Superior temporal gyrus (tissue), 1 donor: ENCODE measurements at regions not wholly inside any gene's neighbourhood (a gene's known extent, or its start where the extent isn't known, plus 50 kb on each side); places are given as distances from the start of the nearest gene placed in this dataset.
A peak's percentile ranks its signal among the peaks of the same experiment; 100 is the strongest.

Source experiments
- DNase-seq: peaks from one replicate; pipeline ENCODE4 v3.0.0-alpha.2; 2016; ENCODE audit errors: extremely low spot score

- no peak for DNase-seq
Measured at GRCh38 chr3:176714034-176714433, 483.2 kb downstream of the TBL1XR1 start.

DNA sequence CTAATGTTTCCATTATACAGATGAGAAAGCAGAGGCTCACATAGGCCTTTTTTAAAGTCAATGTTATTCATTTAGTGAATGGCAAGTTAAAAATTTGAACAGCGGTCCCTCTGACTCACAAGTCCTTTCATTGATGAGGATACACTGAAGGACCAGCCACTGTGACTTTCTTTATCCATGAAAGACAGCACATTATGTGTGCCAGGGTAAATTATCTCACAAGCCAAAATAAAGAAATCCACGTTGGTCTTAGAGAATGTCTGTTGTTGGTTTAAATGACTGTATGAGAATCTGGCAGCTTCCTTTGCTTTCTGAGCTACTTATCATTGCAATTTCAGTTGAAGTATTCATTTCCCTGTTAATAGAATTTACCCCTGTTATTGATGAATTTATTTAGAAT is 485.1 kb downstream of the TBL1XR1 start:
- no peak for DNase-seq

DNA sequence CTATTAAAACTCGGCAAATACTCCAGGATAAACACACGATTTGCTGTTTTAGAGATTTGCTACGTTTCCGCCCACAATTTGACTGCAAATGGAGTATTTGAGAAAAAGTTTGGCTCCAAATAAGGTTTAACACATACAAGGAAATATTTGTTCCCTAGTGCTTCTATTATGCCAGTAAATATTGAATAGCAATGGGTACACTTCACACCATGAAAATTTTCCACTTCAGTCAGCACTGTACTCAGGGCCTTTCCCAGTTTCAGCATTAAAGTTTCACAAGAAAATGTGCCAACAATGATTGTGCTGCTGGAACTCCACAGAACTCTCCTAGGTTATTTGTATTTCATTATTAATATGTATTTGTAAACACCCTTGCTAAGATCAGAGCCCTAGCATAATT is 498.0 kb downstream of the TBL1XR1 start:
- no peak for DNase-seq

GRCh38 chr3:176697284-176697889 is 499.9 kb downstream of the TBL1XR1 start:
- no peak for DNase-seq

- no peak for DNase-seq
Measured at GRCh38 chr3:176696816-176697215, 500.5 kb downstream of the TBL1XR1 start.

DNA sequence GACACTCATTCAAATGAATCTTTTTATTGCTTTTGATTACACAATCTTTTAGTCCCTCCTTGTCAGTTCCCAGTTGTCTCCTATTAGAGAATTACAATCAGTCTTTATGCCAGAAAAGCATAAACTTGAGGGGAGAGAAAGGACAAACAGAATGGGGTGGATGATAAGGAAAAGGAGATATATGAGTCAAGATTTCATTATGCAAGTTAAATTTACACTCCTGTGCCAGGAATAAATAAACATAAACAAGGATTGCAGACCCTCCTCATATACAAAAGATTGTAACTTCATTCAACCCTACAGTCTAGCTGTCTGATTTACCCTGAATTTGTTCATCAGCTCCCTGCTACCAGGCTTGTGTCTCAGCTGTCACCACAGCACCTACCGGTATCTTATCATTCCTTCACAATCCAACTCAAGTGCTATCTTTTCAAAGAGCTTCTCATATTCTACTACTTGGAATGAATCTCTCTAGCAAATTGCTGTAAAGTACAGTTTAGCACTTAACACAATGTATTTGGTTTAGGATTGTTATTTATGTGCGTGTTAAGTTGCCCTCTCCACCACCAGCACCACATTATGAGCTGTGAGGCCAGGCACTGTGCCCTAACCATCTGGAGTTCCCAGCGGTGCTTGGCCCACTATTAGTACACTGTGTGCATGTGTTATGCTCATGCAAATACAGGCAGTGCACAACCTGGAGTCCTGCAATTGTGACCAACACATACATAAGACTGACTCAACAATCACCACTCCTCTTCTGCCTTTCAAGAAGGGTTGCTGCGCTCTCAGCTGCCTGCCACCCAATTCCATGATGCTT is 504.1 kb downstream of the TBL1XR1 start:
- DNase-seq = no peak

DNA sequence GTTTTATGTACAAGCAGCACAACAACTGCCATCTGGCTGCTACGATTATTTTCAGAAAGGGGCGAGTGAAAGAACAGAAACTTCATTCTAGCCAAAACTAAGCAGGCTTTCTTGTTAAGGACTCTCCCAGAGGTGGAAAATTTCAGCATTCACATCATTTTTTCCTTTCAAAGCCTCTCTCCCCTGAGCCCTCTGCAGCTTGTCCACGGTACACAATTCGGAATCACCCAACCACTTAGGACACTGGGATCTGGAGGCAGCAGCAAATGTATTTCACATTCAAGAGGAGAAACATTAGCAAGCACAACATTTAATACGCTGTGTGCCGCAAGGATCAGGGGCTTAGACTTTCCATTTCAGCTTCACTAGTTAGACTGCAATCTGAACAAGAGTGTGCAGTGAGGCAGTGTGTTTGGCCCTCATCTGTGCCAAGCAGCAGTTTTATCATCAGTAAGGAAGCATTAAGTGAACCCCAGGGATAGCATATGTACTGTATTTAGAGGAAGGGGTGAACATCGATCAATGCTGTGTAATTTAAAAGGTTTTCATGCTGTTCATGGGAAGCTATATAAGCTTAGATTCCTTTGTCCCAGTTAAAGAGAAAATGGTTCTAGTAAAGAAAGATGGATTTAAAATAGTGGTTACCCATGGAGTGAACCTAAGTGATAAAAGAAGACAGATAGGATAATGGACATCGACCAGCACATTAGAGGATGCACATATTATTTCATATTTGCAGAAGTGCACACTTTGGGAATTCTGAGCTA is 504.9 kb downstream of the TBL1XR1 start:
- DNase-seq = no peak

GRCh38 chr3:176690083-176690869 is 507.0 kb downstream of the TBL1XR1 start:
- no peak for DNase-seq

GRCh38 chr3:176687754-176688153 is 509.5 kb downstream of the TBL1XR1 start:
- DNase-seq = no peak

DNA sequence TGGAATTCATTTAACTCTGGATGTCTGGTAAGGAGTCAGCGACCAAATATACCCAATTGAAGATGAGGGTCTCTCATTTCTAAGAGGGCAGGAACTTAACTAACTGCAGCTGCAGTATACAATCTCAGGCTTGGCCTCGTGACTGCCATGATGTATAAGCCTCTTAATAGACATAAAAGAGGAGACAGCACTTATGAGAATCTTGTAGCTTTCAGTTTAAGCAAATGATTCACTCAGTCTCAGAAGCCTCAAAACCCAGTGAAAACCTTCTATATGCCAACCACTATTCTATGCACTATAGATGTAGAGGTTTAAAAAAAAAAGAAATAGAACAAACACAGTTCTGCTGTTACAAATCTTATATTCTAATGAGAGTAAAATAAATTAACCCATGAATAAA is 513.9 kb downstream of the TBL1XR1 start:
- no peak for DNase-seq

DNA sequence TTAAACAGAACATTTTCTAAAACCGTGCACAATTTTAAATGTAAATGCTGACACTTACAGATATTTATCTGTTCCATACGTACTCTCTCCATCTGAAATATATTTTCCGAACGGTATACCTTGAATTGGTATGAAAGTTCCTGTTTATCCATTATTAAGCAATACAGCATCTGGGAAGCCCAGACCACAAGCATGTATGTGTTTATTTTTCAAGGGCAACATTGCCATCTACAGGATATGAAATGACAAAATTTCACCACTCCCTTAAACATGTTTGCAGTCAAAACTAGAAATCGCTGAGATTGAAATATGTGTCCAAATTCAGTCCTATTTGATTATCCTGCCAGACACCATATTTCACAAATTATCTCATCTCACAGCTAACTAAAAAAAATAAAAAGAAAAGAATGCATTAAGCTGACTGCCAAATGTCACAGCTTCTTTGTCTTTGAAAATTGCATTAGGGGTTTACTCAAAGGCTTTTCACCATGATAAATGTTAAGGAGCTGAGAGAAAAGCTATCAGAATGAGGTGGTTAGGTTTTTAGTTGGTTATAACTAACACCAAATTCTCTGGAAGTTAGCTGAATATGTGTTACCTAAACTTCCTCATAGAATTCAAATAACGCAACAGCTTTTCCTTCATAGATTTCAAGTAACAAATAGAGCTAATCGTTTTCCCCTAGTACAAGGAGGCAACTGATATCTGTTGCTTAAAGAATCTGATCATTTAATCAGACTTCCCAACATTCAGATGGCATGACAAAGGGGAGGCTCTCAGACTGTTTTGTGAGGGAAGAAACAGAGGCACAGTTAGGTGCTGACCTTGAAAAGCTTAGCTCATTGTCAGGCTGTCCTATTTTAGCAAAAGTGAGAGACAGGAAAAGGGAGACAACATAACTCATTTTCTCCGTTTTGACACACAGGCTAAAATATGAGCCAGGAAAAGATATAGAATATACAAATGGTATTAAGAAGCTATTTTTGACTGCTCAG is 533.1 kb downstream of the TBL1XR1 start:
- peak; percentile 75 for DNase-seq

DNA sequence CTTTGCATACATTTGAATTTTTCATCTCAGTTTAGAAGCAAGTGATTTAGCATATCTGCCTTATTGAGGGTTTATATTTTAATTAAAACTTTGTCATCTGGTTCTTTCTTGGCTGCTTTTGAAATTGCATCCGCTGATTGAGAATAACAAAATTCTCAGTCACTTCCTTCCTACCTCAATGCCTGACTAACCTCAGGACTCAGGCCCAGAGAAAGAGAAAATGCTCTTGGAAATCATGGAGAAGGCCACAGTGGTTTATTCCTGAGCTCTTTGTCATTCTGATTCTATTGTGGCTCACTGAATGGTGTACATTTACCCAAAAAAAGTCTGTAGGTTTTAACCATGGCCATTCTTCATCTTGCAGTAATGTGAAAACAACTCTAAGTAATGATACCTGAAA is 533.9 kb downstream of the TBL1XR1 start:
- DNase-seq = peak; percentile 20

GRCh38 chr3:176661432-176661964 is 535.8 kb downstream of the TBL1XR1 start:
- DNase-seq = no peak

DNA sequence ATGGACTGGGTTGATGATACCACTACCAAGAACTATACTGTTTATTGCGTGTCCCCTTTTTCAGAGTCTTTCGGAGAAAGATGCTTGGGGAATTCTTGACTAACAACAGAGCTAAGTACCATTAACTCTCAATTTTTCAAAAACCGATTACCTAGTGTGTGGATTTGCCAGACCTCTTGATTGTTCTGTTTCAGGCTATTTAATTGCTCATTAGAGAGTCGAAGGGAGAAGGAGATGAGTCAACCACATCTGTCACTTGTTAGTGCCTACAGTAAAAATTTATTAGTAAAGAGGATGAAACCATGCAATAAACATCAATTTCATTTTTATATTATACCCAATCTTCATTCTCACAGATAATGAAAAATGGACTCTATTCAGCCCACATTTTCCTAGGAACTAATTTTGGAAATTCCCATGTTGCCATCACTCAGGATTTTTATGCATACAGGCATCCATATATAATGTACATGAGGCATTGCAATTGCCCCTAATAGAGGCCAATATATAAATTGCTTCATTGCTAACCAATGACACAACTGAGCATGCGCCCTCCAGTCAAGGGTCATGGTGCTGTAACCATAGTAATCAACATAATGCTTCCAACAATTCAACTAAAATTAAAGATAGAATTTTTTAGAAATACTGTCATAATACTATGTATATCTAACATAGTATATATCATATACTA is 541.7 kb downstream of the TBL1XR1 start:
- no peak for DNase-seq

DNA sequence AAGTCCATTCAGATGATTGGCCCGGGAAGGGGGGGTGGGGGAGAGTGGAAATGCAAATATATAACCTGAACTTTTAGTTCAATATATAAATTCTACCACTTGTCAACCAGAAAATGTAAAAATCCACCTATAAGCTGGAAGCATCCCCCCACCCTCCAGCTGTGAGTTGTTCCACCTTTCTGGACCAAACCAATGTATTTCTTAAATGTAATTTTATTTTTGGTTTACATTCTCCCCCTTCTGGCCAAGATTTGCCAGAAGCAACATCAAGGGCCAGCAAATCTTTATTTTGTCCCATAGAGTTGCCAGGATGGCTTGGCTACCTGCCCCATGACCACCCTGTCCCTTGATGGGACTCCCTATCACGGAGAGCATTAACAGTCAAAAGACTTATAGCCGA is 545.7 kb downstream of the TBL1XR1 start:
- DNase-seq = no peak

DNA sequence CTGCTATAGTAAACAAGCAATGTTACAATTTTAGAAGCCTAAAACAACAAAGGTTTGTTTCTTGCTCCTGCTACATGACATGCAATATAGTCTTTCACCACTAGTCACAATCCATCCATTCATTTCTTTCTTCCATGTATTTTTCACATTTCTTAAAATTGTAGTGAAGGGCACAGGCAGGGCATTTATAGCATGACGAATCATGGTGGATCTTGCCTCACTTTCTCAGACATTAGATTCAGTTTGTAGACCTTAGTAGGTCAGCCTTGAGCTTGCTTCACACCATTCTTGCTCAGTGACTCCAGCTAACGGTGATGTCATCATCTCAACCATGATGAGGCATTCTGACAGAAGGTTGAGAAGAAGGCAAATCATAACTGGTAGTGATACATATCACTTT is 546.8 kb downstream of the TBL1XR1 start:
- no peak for DNase-seq

DNA sequence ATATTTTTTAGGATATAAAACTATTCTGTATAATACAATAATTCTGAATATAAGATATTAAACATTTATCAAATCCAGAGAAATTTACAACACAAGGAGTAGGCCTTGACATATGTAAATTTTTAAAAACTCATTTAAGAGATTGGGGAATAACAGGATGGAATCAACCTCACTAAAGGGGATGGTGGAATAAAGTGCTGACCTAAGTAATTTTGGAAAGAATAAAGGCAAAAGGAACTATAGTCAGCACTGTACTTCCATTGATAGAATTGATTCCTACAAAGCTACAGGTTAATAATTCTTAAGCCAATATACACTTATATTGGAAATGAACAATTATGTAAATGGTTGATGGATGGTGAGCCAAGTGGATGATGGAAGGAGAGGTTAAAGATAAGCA is 549.3 kb downstream of the TBL1XR1 start:
- no peak for DNase-seq

DNA sequence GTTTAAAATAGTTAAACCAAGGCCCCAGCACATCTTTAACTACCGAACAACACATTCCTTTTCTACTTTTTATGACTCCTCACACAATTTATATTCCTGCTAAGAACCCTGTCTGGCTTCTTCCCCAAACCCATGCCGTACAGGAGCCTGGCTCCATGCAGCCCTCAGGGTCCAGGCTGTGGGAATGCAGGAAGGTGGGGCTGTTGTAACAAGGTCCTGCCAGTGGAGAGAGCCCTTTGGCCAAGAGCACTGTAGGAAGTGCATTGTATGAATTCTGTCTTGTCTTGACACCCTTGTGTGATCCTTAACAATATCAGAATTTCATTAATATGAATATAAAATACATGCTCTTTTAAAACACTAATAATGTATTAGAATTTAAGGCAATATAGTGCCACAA is 563.8 kb downstream of the TBL1XR1 start:
- DNase-seq = no peak

GRCh38 chr3:176632925-176633324 is 564.4 kb downstream of the TBL1XR1 start:
- DNase-seq = no peak

DNA sequence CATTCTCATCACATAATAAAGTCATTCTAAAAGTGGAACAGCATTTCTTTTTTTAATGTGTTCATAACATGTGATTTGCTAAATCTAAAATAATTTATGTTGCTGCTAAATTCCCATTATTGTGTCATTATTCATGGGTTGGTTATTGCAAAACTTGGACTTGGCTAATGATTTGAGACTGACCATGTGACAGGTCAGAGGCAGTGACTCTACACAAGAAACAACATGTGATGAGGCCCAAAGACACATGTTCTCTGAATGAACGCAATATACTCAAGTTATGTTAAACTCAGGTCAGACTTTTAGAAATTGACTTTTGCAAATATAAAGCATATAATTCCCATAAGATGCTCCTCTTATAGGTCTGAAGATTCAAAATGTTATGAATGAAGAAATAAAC is 566.1 kb downstream of the TBL1XR1 start:
- no peak for DNase-seq
